CD4-positive, alpha-beta T cell (primary cell): ENCODE measurements at regions not wholly inside any gene's neighbourhood (a gene's known extent, or its start where the extent isn't known, plus 50 kb on each side); places are given as distances from the start of the nearest gene placed in this dataset.

ENCODE experiments used
- ATAC-seq: fragments of 200-7000 bp; cut with Tn5 transposase; one replicate; pipeline ENCODE4 v1.10.0; 2022; ENCODE audit warnings: mild to moderate bottlenecking; ENCODE audit not compliant: poor library complexity
- CTCF ChIA-PET: fragments of 350-600 bp; sonication (Branson Sonifier 250); formaldehyde crosslinking; loops from one replicate; lab custom pipeline; 2021; ENCODE audit warnings: antibody characterized with exemption, inconsistent platforms; lab: Charles Lee
- POLR2A ChIA-PET: fragments of 350-600 bp; sonication (Branson Sonifier 250); formaldehyde crosslinking; loops from one replicate; lab custom pipeline; 2021; ENCODE audit warnings: antibody characterized with exemption, inconsistent platforms; lab: Charles Lee
- DNase-seq, 14 experiments: peaks; one replicate each; pipeline ENCODE4 v3.0.0-alpha.2; 2013 to 2020; ENCODE audit warnings: mixed read lengths in 2 of 14
- H3K27ac ChIP-seq, 2 donors: one replicate each; pipeline versions ENCODE4 v1.5.1 to v1.7.0; 2013; ENCODE audit warnings: low read length in 2 of 2, low read depth in 1 of 2, mild to moderate bottlenecking in 1 of 2
- H3K27me3 ChIP-seq, 2 experiments: 1 replicate in 1 of 2; 2 replicates in 1 of 2; pipeline versions ENCODE4 v1.6.1 to v1.7.0; 2013; ENCODE audit warnings: low read length in 2 of 2, control low read depth in 1 of 2, mild to moderate bottlenecking in 1 of 2, moderate library complexity in 1 of 2; ENCODE audit not compliant: insufficient read depth in 2 of 2, control insufficient read depth in 1 of 2
- H3K36me3 ChIP-seq: one replicate; pipeline ENCODE4 v1.6.1; 2013; ENCODE audit warnings: low read length, control low read depth; ENCODE audit not compliant: insufficient read depth
- H3K4me1 ChIP-seq: one replicate; pipeline ENCODE4 v1.6.1; 2013; ENCODE audit warnings: low read length, control low read depth; ENCODE audit not compliant: insufficient read depth
- H3K4me3 ChIP-seq: one replicate; pipeline ENCODE4 v1.5.1; 2013; ENCODE audit warnings: mild to moderate bottlenecking, low read length, moderate library complexity
- H3K9me3 ChIP-seq, 2 experiments: 1 replicate in 1 of 2; 2 replicates in 1 of 2; pipeline versions ENCODE4 v1.6.1 to v1.7.0; 2013; ENCODE audit warnings: low read length in 2 of 2, mild to moderate bottlenecking in 2 of 2, control low read depth in 1 of 2, moderate library complexity in 1 of 2; ENCODE audit not compliant: control insufficient read depth in 1 of 2, insufficient read depth in 1 of 2
- H3K27ac Mint-ChIP-seq: one replicate; pipeline ENCODE4 v1.8.0; 2020; ENCODE audit warnings: mixed read lengths
- H3K27me3 Mint-ChIP-seq: one replicate; pipeline ENCODE4 v1.8.0; 2021; ENCODE audit warnings: mixed read lengths
- H3K36me3 Mint-ChIP-seq: one replicate; pipeline ENCODE4 v1.8.0; 2021; ENCODE audit warnings: low read depth, mixed read lengths
- H3K4me1 Mint-ChIP-seq: one replicate; pipeline ENCODE4 v1.8.0; 2021; ENCODE audit warnings: low read depth, mixed read lengths
- H3K4me3 Mint-ChIP-seq: one replicate; pipeline ENCODE4 v1.8.0; 2020; ENCODE audit warnings: mild to moderate bottlenecking, mixed read lengths
- H3K9me3 Mint-ChIP-seq: one replicate; pipeline ENCODE4 v1.8.0; 2020; ENCODE audit warnings: mixed read lengths
- CTCF ChIP-seq: fragments of 200-600 bp; IDR thresholded peaks from one replicate; pipeline ENCODE4 v1.8.0; 2022; ENCODE audit warnings: antibody characterized with exemption, mild to moderate bottlenecking
- intact Hi-C, 2 experiments: fragments of 100-400 bp; cut with DNase I in 1 of 2; cut with micrococcal nuclease in 1 of 2; formaldehyde crosslinking; loops; one replicate each; pipeline versions ENCODE4 v1.15.1 to v1.9.0; 2023 to 2025; cut with DNase I, micrococcal nuclease

- no peak overlapping the region for H3K27ac Mint-ChIP-seq
- H3K36me3 ChIP-seq, result no peaks in the 10 kb centered on the region
- no peaks in the 10 kb centered on the region for H3K4me1 Mint-ChIP-seq
- H3K27me3 ChIP-seq, result no peaks in the 10 kb centered on the region
- no peak overlapping the region for H3K4me3 Mint-ChIP-seq
- DNase-seq (no peak), ATAC-seq (no peak)
- H3K4me3 ChIP-seq, result no peak overlapping the region
- H3K9me3 Mint-ChIP-seq, result no peaks in the 10 kb centered on the region
- intact Hi-C loops, result no loop called here
- H3K27me3 Mint-ChIP-seq, result no peaks in the 10 kb centered on the region
- peaks cover 0 to 8% of the 10 kb centered on the region in 2 experiments for H3K9me3 ChIP-seq
- ChIA-PET CTCF (no interaction called here), POLR2A (no interaction called here)
- no peaks in the 10 kb centered on the region for H3K36me3 Mint-ChIP-seq
- no peaks in the 10 kb centered on the region for H3K4me1 ChIP-seq
- TF ChIP-seq CTCF, result no peak
- H3K27ac ChIP-seq, result no peak overlapping the region
These were observed 635.0 kb upstream of the SPRY2 start for GRCh38 chr13:80975903-80976302.

- no peaks in the 10 kb centered on the region for H3K36me3 Mint-ChIP-seq
These were observed 632.8 kb upstream of the SPRY2 start for GRCh38 chr13:80973721-80974120.

GRCh38 chr13:80972857-80973478 lies 632.0 kb upstream of the SPRY2 start:
- H3K9me3 Mint-ChIP-seq, result no peaks in the 10 kb centered on the region
- intact Hi-C loops, result no loop called here
- ChIA-PET CTCF (no interaction called here), POLR2A (no interaction called here)
- no peaks in the 10 kb centered on the region for H3K27me3 Mint-ChIP-seq
- ATAC-seq, result no peak
- Histone ChIP-seq H3K9me3 (no peaks in the 10 kb centered on the region), H3K4me3 (no peak overlapping the region), H3K27me3 (no peaks in the 10 kb centered on the region), H3K4me1 (no peaks in the 10 kb centered on the region), H3K27ac (no peak overlapping the region), H3K36me3 (no peaks in the 10 kb centered on the region)
- no peak overlapping the region for H3K4me3 Mint-ChIP-seq
- no peaks in the 10 kb centered on the region for H3K4me1 Mint-ChIP-seq
- H3K36me3 Mint-ChIP-seq, result no peaks in the 10 kb centered on the region
- no peak for TF ChIP-seq CTCF
- no peak overlapping the region for H3K27ac Mint-ChIP-seq
- no peak for DNase-seq

More at GRCh38 chr13:80973721-80974120, 632.8 kb upstream of the SPRY2 start:
- no peak overlapping the region for H3K4me3 Mint-ChIP-seq
- intact Hi-C loops, result no loop called here
- H3K27me3 Mint-ChIP-seq, result no peaks in the 10 kb centered on the region
- no peaks in the 10 kb centered on the region for H3K9me3 Mint-ChIP-seq
- no peak for DNase-seq
- no peak for TF ChIP-seq CTCF
- no peaks in the 10 kb centered on the region for H3K36me3 ChIP-seq
- H3K27ac ChIP-seq, result no peak overlapping the region
- no peak overlapping the region for H3K27ac Mint-ChIP-seq
- H3K9me3 ChIP-seq, result no peaks in the 10 kb centered on the region
- ATAC-seq, result no peak
- POLR2A ChIA-PET, result no interaction called here
- no peaks in the 10 kb centered on the region for H3K4me1 ChIP-seq
- no peaks in the 10 kb centered on the region for H3K4me1 Mint-ChIP-seq
- CTCF ChIA-PET, result no interaction called here
- H3K4me3 ChIP-seq, result no peak overlapping the region
- no peaks in the 10 kb centered on the region for H3K27me3 ChIP-seq
